GM12872 (cell line): ENCODE measurements at regions not wholly inside any gene's neighbourhood (a gene's known extent, or its start where the extent isn't known, plus 50 kb on each side); places are given as distances from the start of the nearest gene placed in this dataset.

Source experiments
- CTCF ChIP-seq: IDR thresholded peaks from 3 replicates; pipeline ENCODE4 v1.5.1; 2011; ENCODE audit warnings: low read depth, mild to moderate bottlenecking, low read length, moderate library complexity; ENCODE audit not compliant: insufficient read depth

GRCh38 chr6:167746975-167747374 lies 79.7 kb upstream of the AFDN start:
- TF ChIP-seq CTCF = no peak

GRCh38 chr6:167747645-167748044 lies 79.1 kb upstream of the AFDN start:
- no peak for TF ChIP-seq CTCF

GRCh38 chr6:167748046-167748445 lies 78.7 kb upstream of the AFDN start:
- no peak for TF ChIP-seq CTCF

- TF ChIP-seq CTCF = no peak
Measured at GRCh38 chr6:167748458-167749379, 78.0 kb upstream of the AFDN start.

- no peak for TF ChIP-seq CTCF
Measured at GRCh38 chr6:167750956-167751358, 75.8 kb upstream of the AFDN start.

- TF ChIP-seq CTCF = no peak
Measured at GRCh38 chr6:167751579-167752115, 75.1 kb upstream of the AFDN start.

GRCh38 chr6:167754691-167755090 lies 72.0 kb upstream of the AFDN start:
- TF ChIP-seq CTCF = no peak
